ENCODE measurements at regions not wholly inside any gene's neighbourhood (a gene's known extent, or its start where the extent isn't known, plus 50 kb on each side); places are given as distances from the start of the nearest gene placed in this dataset.

- intact Hi-C loops (cut with DNase I): no loop called here
- H3K36me3 ChIP-seq: no peaks in the 10 kb centered on the region
- WGBS, 3 donors: 8 to 11% (median 10%) methylated on average over 18 of the region's 18 CpGs
- H3K27me3 ChIP-seq: no peaks in the 10 kb centered on the region
- DNase-seq: no peak
- H3K4me1 ChIP-seq (ENCODE audit: insufficient read depth): no peaks in the 10 kb centered on the region
- H3K4me3 ChIP-seq: no peak overlapping the region
- no peak overlapping the region for H3K27ac ChIP-seq
- H3K9me3 ChIP-seq: no peaks in the 10 kb centered on the region
- TF ChIP-seq, protein P1, sequence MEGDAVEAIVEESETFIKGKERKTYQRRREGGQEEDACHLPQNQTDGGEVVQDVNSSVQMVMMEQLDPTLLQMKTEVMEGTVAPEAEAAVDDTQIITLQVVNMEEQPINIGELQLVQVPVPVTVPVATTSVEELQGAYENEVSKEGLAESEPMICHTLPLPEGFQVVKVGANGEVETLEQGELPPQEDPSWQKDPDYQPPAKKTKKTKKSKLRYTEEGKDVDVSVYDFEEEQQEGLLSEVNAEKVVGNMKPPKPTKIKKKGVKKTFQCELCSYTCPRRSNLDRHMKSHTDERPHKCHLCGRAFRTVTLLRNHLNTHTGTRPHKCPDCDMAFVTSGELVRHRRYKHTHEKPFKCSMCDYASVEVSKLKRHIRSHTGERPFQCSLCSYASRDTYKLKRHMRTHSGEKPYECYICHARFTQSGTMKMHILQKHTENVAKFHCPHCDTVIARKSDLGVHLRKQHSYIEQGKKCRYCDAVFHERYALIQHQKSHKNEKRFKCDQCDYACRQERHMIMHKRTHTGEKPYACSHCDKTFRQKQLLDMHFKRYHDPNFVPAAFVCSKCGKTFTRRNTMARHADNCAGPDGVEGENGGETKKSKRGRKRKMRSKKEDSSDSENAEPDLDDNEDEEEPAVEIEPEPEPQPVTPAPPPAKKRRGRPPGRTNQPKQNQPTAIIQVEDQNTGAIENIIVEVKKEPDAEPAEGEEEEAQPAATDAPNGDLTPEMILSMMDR (IDR thresholded peaks at IDR 0.05): no peak
- TF ChIP-seq POLR2A (IDR thresholded peaks at IDR 0.05) (no peak), EP300 (IDR thresholded peaks at IDR 0.05) (no peak)
Observed at GRCh38 chr17:36813957-36814563, 123.2 kb upstream of the LHX1 start.

GRCh38 chr17:36814958-36815357 is 122.3 kb upstream of the LHX1 start:
- Histone ChIP-seq H3K27me3 (no peaks in the 10 kb centered on the region), H3K9me3 (no peaks in the 10 kb centered on the region), H3K4me1 (ENCODE audit: insufficient read depth) (no peaks in the 10 kb centered on the region), H3K27ac (no peak overlapping the region), H3K4me3 (no peak overlapping the region), H3K36me3 (no peaks in the 10 kb centered on the region)
- no peak for DNase-seq
- intact Hi-C loops (cut with DNase I): no loop called here
- TF ChIP-seq, protein P1 (IDR thresholded peaks at IDR 0.05): no peak
- TF ChIP-seq POLR2A (IDR thresholded peaks at IDR 0.05) (no peak), EP300 (IDR thresholded peaks at IDR 0.05) (no peak)
- WGBS, 3 donors: 53 to 57% (median 55%) methylated on average over 7 of the region's 7 CpGs

- WGBS, 3 donors: 70 to 75% (median 72%) methylated on average over 13 to 17 of the region's 17 CpGs
- Histone ChIP-seq H3K27ac (no peak overlapping the region), H3K4me1 (ENCODE audit: insufficient read depth) (no peaks in the 10 kb centered on the region), H3K36me3 (no peaks in the 10 kb centered on the region), H3K4me3 (no peak overlapping the region), H3K9me3 (no peaks in the 10 kb centered on the region), H3K27me3 (no peaks in the 10 kb centered on the region)
- intact Hi-C loops (cut with DNase I): no loop called here
- DNase-seq: no peak
- TF ChIP-seq POLR2A (IDR thresholded peaks at IDR 0.05) (no peak), EP300 (IDR thresholded peaks at IDR 0.05) (no peak)
- TF ChIP-seq, protein P1 (IDR thresholded peaks at IDR 0.05): no peak
Observed at GRCh38 chr17:36816214-36816906, 120.9 kb upstream of the LHX1 start.

DNA sequence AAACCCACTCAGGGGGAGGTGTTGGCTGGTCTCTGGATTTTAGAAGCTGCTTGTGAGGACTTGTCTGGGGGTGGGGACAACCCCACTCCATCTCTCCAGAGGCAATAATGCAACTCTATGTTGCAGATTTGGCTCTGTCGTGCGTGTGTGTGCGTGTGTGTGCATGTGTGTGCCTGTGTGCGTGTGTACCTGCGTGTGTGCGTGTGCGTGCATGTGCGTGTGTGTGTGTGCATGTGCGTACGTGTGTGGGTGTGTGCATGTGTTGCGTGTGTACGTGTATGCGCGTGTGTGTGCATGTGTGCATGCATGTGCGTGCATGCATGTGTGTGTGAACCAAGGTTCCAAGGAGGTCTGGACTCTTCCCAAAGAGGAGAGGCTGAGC is 120.4 kb upstream of the LHX1 start:
- 83 to 89% (median 85%) methylated on average over 15 of the region's 15 CpGs for WGBS, 3 donors
- TF ChIP-seq EP300 (IDR thresholded peaks at IDR 0.05): no peak
- TF ChIP-seq POLR2A (IDR thresholded peaks at IDR 0.05): no peak
- TF ChIP-seq, protein P1 (IDR thresholded peaks at IDR 0.05): no peak
- intact Hi-C loops (cut with DNase I): no loop called here
- no peak for DNase-seq
- H3K27ac ChIP-seq: no peak overlapping the region
- H3K9me3 ChIP-seq: no peaks in the 10 kb centered on the region
- H3K36me3 ChIP-seq: no peaks in the 10 kb centered on the region
- no peak overlapping the region for H3K4me3 ChIP-seq
- no peaks in the 10 kb centered on the region for H3K27me3 ChIP-seq
- H3K4me1 ChIP-seq (ENCODE audit: insufficient read depth): no peaks in the 10 kb centered on the region
